ENCODE measurements at regions not wholly inside any gene's neighbourhood (a gene's known extent, or its start where the extent isn't known, plus 50 kb on each side); places are given as distances from the start of the nearest gene placed in this dataset.
"Not testable (repeated sequence)": the region's sequence is repeated elsewhere in the genome, so short reads cannot be mapped to it uniquely, and the experiment has no call there.

DNA sequence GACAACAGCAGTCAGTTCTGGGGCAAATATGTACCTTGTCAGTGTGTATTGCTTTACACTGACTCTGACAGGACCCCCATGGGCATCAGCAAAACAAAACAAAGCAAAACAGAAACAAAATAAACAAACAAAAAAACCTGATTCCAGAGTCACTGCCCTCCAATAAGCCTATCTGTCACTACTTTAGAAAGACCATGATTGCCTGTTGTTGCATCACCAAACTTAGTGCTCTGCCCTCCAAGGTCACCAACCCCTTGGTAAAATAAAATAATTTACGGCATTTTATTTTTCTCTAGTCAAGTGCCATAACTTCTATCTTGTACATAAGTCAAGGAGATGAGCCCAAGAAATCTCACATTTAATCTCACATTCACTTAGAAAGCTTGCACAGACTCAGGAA lies 120.9 kb upstream of the ADAMTS3 start:
- no peaks in the 10 kb centered on the region for H3K9me2 ChIP-seq (ENCODE audit: insufficient read depth)

DNA sequence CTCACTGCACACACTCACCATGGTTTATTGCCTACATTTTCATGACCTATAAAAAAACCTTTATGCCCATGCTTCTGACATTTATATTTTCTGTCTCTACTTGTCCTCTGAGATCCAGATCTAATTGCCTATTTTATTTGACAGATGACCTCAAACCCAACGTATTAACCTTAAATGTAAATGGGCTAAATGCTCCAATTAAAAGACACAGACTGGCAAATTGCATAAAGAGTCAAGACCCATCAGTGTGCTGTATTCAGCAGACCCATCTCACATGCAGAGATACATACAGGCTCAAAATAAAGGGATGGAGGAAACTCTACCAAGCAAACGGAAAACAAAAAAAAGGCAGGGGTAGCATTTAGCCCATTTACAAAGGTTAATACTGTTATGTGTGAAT lies 117.4 kb upstream of the ADAMTS3 start:
- CTCF ChIA-PET, result not testable (repeated sequence)

More for the DNA sequence above, 120.9 kb upstream of the ADAMTS3 start:
- no peaks in the 10 kb centered on the region for H4K20me1 ChIP-seq (ENCODE audit: insufficient read depth)
- H2AFZ ChIP-seq, result no peak overlapping the region
- no peaks in the 10 kb centered on the region for H3K36me3 ChIP-seq (ENCODE audit: low read depth)
- no peaks in the 10 kb centered on the region for H3K79me2 ChIP-seq (ENCODE audit: low read depth)
- no peaks in the 10 kb centered on the region for H3F3A ChIP-seq (ENCODE audit: insufficient read depth, low read depth)
- BruUV-seq (replicated peaks), result no TSS peak
- H3K27me3 ChIP-seq (ENCODE audit: insufficient read depth, low read depth), result no peaks in the 10 kb centered on the region
- H3K27ac ChIP-seq, result no peak overlapping the region
- intact Hi-C loops (cut with micrococcal nuclease; ENCODE audit: unreplicated experiment), result no loop called here
- H3K9me3 ChIP-seq (ENCODE audit: insufficient read depth, low read depth), result no peaks in the 10 kb centered on the region
- no peaks in the 10 kb centered on the region for H3K4me1 ChIP-seq (replicated peaks; ENCODE audit: insufficient read depth)
- no peak for DNase-seq
- TF ChIP-seq, protein P1, sequence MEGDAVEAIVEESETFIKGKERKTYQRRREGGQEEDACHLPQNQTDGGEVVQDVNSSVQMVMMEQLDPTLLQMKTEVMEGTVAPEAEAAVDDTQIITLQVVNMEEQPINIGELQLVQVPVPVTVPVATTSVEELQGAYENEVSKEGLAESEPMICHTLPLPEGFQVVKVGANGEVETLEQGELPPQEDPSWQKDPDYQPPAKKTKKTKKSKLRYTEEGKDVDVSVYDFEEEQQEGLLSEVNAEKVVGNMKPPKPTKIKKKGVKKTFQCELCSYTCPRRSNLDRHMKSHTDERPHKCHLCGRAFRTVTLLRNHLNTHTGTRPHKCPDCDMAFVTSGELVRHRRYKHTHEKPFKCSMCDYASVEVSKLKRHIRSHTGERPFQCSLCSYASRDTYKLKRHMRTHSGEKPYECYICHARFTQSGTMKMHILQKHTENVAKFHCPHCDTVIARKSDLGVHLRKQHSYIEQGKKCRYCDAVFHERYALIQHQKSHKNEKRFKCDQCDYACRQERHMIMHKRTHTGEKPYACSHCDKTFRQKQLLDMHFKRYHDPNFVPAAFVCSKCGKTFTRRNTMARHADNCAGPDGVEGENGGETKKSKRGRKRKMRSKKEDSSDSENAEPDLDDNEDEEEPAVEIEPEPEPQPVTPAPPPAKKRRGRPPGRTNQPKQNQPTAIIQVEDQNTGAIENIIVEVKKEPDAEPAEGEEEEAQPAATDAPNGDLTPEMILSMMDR (conservative IDR thresholded peaks at IDR 0.05), result no peak
- no peak for TF ChIP-seq EZH2 (IDR thresholded peaks at IDR 0.05; ENCODE audit: low read depth)
- no peak overlapping the region for H3K4me2 ChIP-seq
- ChIA-PET POLR2A (ENCODE audit: unreplicated experiment) (no interaction called here), CTCF (no interaction called here)
- H3K4me3 ChIP-seq, result no peak overlapping the region

DNA sequence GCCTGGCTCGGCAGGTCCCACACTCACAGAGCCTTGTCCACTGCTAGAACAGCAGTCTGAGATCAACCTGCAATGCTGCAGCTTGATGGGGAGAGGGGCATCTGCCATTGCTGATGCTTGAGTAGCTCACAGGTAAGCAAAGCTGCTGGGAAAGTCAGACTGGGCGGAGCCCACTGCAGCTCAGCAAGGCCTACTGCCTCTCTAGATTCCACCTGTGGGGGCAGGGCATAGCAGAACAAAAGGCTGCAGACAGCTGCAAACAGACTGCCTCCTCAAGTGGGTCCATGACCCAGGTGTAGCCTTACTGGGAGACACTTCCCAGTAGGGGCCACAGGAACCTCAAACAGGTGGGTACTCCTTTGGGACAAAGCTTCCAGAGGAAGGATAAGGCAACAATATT lies 110.6 kb upstream of the ADAMTS3 start:
- Histone ChIP-seq H3K9me2 (ENCODE audit: insufficient read depth) (no peaks in the 10 kb centered on the region), H3K9me3 (ENCODE audit: insufficient read depth, low read depth) (no peaks in the 10 kb centered on the region), H2AFZ (no peak overlapping the region), H4K20me1 (ENCODE audit: insufficient read depth) (no peaks in the 10 kb centered on the region), H3K4me2 (no peak overlapping the region), H3K36me3 (ENCODE audit: low read depth) (no peaks in the 10 kb centered on the region), H3K27me3 (ENCODE audit: insufficient read depth, low read depth) (no peaks in the 10 kb centered on the region), H3K4me3 (no peak overlapping the region), H3K27ac (no peak overlapping the region), H3K79me2 (ENCODE audit: low read depth) (no peaks in the 10 kb centered on the region), H3K4me1 (replicated peaks; ENCODE audit: insufficient read depth) (no peaks in the 10 kb centered on the region), H3F3A (ENCODE audit: insufficient read depth, low read depth) (no peaks in the 10 kb centered on the region)
- CTCF ChIA-PET, result no interaction called here
- DNase-seq, result no peak
- intact Hi-C loops (cut with micrococcal nuclease; ENCODE audit: unreplicated experiment), result no loop called here
- no TSS peak for BruUV-seq (replicated peaks)
- TF ChIP-seq, protein P1 (conservative IDR thresholded peaks at IDR 0.05), result no peak
- no peak for TF ChIP-seq EZH2 (IDR thresholded peaks at IDR 0.05; ENCODE audit: low read depth)
- POLR2A ChIA-PET (ENCODE audit: unreplicated experiment), result no interaction called here

More for the DNA sequence above, 117.4 kb upstream of the ADAMTS3 start:
- H3K4me1 ChIP-seq (replicated peaks; ENCODE audit: insufficient read depth); H3K9me3 ChIP-seq (ENCODE audit: insufficient read depth, low read depth); H2AFZ ChIP-seq; DNase-seq; POLR2A ChIA-PET (ENCODE audit: unreplicated experiment); intact Hi-C loops (cut with micrococcal nuclease; ENCODE audit: unreplicated experiment); H3K27ac ChIP-seq; H3K9me2 ChIP-seq (ENCODE audit: insufficient read depth); H3K27me3 ChIP-seq (ENCODE audit: insufficient read depth, low read depth); BruUV-seq (replicated peaks); H4K20me1 ChIP-seq (ENCODE audit: insufficient read depth); H3K36me3 ChIP-seq (ENCODE audit: low read depth); H3F3A ChIP-seq (ENCODE audit: insufficient read depth, low read depth); H3K79me2 ChIP-seq (ENCODE audit: low read depth); H3K4me3 ChIP-seq; H3K4me2 ChIP-seq: not testable (repeated sequence)

DNA sequence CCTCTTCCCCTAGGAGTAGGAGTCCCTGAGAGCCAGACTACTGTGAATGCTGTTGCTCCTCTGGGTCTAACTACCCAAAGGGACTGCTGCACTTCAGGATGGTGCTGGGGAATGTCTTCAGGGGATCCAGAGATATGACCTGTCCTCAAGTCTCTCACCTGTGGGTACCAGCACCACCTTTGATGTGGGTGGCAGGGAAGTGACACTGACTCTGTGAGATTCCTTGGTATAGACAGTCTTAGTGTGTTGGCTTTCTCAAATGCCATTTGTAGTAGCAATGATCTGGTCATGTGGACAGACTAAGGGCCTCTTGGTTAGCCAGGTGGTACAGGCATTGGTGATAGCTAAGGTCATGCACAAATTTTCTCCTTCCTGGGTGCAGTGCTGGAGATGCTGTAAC lies 108.9 kb upstream of the ADAMTS3 start:
- no peak for TF ChIP-seq EZH2 (IDR thresholded peaks at IDR 0.05; ENCODE audit: low read depth)
- TF ChIP-seq, protein P1 (conservative IDR thresholded peaks at IDR 0.05), result no peak
- Histone ChIP-seq H3K27ac (no peak overlapping the region), H3K4me1 (replicated peaks; ENCODE audit: insufficient read depth) (no peaks in the 10 kb centered on the region), H3K4me3 (no peak overlapping the region), H3F3A (ENCODE audit: insufficient read depth, low read depth) (no peaks in the 10 kb centered on the region), H3K4me2 (no peak overlapping the region), H3K36me3 (ENCODE audit: low read depth) (no peaks in the 10 kb centered on the region), H3K9me3 (ENCODE audit: insufficient read depth, low read depth) (no peaks in the 10 kb centered on the region), H3K79me2 (ENCODE audit: low read depth) (no peaks in the 10 kb centered on the region), H3K27me3 (ENCODE audit: insufficient read depth, low read depth) (no peaks in the 10 kb centered on the region), H2AFZ (no peak overlapping the region), H4K20me1 (ENCODE audit: insufficient read depth) (no peaks in the 10 kb centered on the region), H3K9me2 (ENCODE audit: insufficient read depth) (no peaks in the 10 kb centered on the region)
- ChIA-PET CTCF (no interaction called here), POLR2A (ENCODE audit: unreplicated experiment) (no interaction called here)
- DNase-seq, result no peak
- no TSS peak for BruUV-seq (replicated peaks)
- intact Hi-C loops (cut with micrococcal nuclease; ENCODE audit: unreplicated experiment), result no loop called here
